ENCODE measurements at regions not wholly inside any gene's neighbourhood (a gene's known extent, or its start where the extent isn't known, plus 50 kb on each side); places are given as distances from the start of the nearest gene placed in this dataset.

DNA sequence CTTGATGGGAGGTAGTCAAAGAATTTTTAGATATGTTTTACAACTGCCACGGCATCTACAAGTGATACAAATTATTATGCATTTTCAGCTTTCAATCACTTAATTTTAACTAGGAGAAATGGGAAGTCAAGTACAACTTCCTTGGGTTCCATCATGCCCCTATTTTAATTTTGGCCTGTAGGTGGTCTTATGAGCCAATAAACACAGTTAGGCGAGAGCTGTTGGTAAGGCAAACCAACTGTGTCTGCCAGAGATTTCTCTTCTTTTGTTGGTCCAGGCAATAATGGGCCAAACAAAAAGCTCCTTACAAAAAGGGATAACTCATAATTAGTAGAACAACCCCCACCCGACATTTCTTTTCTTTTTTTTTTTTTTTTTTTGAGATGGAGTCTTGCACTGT is 63.3 kb upstream of the ARX start (continued):
- TF ChIP-seq, protein P1, sequence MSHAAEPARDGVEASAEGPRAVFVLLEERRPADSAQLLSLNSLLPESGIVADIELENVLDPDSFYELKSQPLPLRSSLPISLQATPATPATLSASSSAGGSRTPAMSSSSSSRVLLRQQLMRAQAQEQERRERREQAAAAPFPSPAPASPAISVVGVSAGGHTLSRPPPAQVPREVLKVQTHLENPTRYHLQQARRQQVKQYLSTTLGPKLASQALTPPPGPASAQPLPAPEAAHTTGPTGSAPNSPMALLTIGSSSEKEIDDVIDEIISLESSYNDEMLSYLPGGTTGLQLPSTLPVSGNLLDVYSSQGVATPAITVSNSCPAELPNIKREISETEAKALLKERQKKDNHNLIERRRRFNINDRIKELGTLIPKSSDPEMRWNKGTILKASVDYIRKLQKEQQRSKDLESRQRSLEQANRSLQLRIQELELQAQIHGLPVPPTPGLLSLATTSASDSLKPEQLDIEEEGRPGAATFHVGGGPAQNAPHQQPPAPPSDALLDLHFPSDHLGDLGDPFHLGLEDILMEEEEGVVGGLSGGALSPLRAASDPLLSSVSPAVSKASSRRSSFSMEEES (CRISPR knock-in tag; IDR thresholded peaks at IDR 0.05): no peak
- no peak for TF ChIP-seq ZNF776 (CRISPR knock-in tag; IDR thresholded peaks at IDR 0.05)
- TF ChIP-seq, protein P2, sequence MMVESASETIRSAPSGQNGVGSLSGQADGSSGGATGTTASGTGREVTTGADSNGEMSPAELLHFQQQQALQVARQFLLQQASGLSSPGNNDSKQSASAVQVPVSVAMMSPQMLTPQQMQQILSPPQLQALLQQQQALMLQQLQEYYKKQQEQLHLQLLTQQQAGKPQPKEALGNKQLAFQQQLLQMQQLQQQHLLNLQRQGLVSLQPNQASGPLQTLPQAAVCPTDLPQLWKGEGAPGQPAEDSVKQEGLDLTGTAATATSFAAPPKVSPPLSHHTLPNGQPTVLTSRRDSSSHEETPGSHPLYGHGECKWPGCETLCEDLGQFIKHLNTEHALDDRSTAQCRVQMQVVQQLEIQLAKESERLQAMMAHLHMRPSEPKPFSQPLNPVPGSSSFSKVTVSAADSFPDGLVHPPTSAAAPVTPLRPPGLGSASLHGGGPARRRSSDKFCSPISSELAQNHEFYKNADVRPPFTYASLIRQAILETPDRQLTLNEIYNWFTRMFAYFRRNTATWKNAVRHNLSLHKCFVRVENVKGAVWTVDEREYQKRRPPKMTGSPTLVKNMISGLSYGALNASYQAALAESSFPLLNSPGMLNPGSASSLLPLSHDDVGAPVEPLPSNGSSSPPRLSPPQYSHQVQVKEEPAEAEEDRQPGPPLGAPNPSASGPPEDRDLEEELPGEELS (CRISPR knock-in tag; IDR thresholded peaks at IDR 0.05): no peak

DNA sequence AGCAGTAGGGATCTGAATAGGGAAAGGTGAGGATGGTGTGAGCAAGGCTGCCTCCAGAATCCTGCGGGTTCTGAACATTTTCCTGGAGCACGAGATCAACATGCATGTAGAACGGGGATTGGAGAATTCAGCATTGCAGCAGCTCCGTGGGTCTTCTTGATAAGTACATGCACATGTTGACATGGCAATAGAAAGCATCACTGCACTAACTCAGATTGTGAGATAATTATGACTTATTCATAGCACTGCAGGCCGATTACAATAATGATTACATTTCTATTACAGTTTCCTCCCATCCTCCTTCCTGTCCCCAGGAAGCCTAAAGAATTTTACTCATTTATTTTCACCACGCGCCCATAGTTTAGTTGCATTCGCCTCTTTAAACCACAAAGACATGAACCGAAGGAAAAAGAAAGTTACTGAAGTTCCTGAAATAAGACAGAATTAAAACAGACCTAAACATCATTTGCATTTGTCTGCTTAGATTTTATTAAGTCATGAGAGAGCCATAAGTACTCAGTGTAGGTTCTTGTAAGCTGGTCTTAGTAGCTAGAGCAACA is 61.3 kb upstream of the ARX start:
- Histone ChIP-seq H3K9ac (ENCODE audit: insufficient read depth, low read depth, low read length) (no peak overlapping the region), H2AFZ (ENCODE audit: low read length) (no peak overlapping the region), H3K79me2 (ENCODE audit: insufficient read depth, low read length) (no peaks in the 10 kb centered on the region), H3K27ac (ENCODE audit: extremely low read length, insufficient read depth, low read length) (no peak overlapping the region), H3K4me2 (ENCODE audit: low read depth, low read length) (no peak overlapping the region), H4K20me1 (ENCODE audit: insufficient read depth, low read length) (no peaks in the 10 kb centered on the region), H3K27me3 (ENCODE audit: control insufficient read depth in 1 of 2, insufficient read depth in 2 of 2, low read length in 2 of 2) (no peaks in the 10 kb centered on the region), H3K9me3 (ENCODE audit: low read length) (no peaks in the 10 kb centered on the region), H3K4me3 (replicated peaks in 1 of 3; ENCODE audit: insufficient read depth in 1 of 3, low read depth in 2 of 3, low read length in 3 of 3) (no peak overlapping the region), H3K36me3 (replicated peaks in 1 of 2; ENCODE audit: control insufficient read depth in 1 of 2, insufficient read depth in 2 of 2, low read length in 2 of 2) (no peaks in the 10 kb centered on the region), H3K4me1 (ENCODE audit: insufficient read depth, low read length) (no peaks in the 10 kb centered on the region)
- DNase-seq (ENCODE audit: low spot score) (no peak), ATAC-seq (no peak), FAIRE-seq (no peak)
- ChIA-PET POLR2A (no interaction called here), CTCF (ENCODE audit: low intra/inter-chr PET ratio, low total read pairs) (no interaction called here)
- BruUV-seq (replicated peaks): no TSS peak
- WGBS (ENCODE audit: low lambda C conversion rate): 44% methylated on average over 6 of the region's 9 CpGs
- intact Hi-C loops (cut with micrococcal nuclease; ENCODE audit: unreplicated experiment) (no loop called here), in situ Hi-C loops (cut with HindIII; ENCODE audit: extremely low pct_ligation_motif_present, low pct_unique_long_range_greater_than_20kb) (no loop called here)
- TF ChIP-seq, protein P3, sequence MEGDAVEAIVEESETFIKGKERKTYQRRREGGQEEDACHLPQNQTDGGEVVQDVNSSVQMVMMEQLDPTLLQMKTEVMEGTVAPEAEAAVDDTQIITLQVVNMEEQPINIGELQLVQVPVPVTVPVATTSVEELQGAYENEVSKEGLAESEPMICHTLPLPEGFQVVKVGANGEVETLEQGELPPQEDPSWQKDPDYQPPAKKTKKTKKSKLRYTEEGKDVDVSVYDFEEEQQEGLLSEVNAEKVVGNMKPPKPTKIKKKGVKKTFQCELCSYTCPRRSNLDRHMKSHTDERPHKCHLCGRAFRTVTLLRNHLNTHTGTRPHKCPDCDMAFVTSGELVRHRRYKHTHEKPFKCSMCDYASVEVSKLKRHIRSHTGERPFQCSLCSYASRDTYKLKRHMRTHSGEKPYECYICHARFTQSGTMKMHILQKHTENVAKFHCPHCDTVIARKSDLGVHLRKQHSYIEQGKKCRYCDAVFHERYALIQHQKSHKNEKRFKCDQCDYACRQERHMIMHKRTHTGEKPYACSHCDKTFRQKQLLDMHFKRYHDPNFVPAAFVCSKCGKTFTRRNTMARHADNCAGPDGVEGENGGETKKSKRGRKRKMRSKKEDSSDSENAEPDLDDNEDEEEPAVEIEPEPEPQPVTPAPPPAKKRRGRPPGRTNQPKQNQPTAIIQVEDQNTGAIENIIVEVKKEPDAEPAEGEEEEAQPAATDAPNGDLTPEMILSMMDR (CRISPR knock-in tag; IDR thresholded peaks at IDR 0.05): no peak
- TF ChIP-seq ARHGAP35 (CRISPR knock-in tag; IDR thresholded peaks at IDR 0.05; ENCODE audit: borderline replicate concordance) (no peak), MYC (CRISPR knock-in tag; IDR thresholded peaks at IDR 0.05; ENCODE audit: borderline replicate concordance) (no peak), BRD4 (CRISPR knock-in tag; IDR thresholded peaks at IDR 0.05) (no peak), ZBTB8A (CRISPR knock-in tag; IDR thresholded peaks at IDR 0.05; ENCODE audit: borderline replicate concordance, low read depth) (no peak), AHR (CRISPR knock-in tag; IDR thresholded peaks at IDR 0.05) (no peak), ZFYVE20 (CRISPR knock-in tag; IDR thresholded peaks at IDR 0.05; ENCODE audit: borderline replicate concordance, low read depth) (no peak), ZNF382 (CRISPR knock-in tag; IDR thresholded peaks at IDR 0.05; ENCODE audit: borderline replicate concordance) (no peak), TSC22D2 (CRISPR knock-in tag; IDR thresholded peaks at IDR 0.05; ENCODE audit: borderline replicate concordance) (no peak)
- TF ChIP-seq, protein P4, sequence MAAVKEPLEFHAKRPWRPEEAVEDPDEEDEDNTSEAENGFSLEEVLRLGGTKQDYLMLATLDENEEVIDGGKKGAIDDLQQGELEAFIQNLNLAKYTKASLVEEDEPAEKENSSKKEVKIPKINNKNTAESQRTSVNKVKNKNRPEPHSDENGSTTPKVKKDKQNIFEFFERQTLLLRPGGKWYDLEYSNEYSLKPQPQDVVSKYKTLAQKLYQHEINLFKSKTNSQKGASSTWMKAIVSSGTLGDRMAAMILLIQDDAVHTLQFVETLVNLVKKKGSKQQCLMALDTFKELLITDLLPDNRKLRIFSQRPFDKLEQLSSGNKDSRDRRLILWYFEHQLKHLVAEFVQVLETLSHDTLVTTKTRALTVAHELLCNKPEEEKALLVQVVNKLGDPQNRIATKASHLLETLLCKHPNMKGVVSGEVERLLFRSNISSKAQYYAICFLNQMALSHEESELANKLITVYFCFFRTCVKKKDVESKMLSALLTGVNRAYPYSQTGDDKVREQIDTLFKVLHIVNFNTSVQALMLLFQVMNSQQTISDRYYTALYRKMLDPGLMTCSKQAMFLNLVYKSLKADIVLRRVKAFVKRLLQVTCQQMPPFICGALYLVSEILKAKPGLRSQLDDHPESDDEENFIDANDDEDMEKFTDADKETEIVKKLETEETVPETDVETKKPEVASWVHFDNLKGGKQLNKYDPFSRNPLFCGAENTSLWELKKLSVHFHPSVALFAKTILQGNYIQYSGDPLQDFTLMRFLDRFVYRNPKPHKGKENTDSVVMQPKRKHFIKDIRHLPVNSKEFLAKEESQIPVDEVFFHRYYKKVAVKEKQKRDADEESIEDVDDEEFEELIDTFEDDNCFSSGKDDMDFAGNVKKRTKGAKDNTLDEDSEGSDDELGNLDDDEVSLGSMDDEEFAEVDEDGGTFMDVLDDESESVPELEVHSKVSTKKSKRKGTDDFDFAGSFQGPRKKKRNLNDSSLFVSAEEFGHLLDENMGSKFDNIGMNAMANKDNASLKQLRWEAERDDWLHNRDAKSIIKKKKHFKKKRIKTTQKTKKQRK (IDR thresholded peaks at IDR 0.05; ENCODE audit: low read length): no peak
- TF ChIP-seq, protein P5, sequence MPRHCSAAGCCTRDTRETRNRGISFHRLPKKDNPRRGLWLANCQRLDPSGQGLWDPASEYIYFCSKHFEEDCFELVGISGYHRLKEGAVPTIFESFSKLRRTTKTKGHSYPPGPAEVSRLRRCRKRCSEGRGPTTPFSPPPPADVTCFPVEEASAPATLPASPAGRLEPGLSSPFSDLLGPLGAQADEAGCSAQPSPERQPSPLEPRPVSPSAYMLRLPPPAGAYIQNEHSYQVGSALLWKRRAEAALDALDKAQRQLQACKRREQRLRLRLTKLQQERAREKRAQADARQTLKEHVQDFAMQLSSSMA (CRISPR knock-in tag; IDR thresholded peaks at IDR 0.05): no peak

Measured in HepG2 (cell line).